Ishikawa (cell line): ENCODE measurements at regions not wholly inside any gene's neighbourhood (a gene's known extent, or its start where the extent isn't known, plus 50 kb on each side); places are given as distances from the start of the nearest gene placed in this dataset.

Experiments used
- CEBPB ChIP-seq: IDR thresholded peaks from 2 replicates; pipeline ENCODE4 v1.6.1; 2012
- CREB1 ChIP-seq: IDR thresholded peaks from 2 replicates; pipeline ENCODE4 v1.6.1; 2012; ENCODE audit warnings: low read depth
- EGR1 ChIP-seq: IDR thresholded peaks from 2 replicates; pipeline ENCODE4 v1.6.1; 2012
- EP300 ChIP-seq: IDR thresholded peaks from 2 replicates; pipeline ENCODE4 v1.6.1; 2012; ENCODE audit warnings: borderline replicate concordance
- FOXM1 ChIP-seq: IDR thresholded peaks from 2 replicates; pipeline ENCODE4 v1.6.1; 2012; ENCODE audit warnings: low read depth, borderline replicate concordance
- MAX ChIP-seq: IDR thresholded peaks from 2 replicates; pipeline ENCODE4 v1.6.1; 2012
- NFIC ChIP-seq: IDR thresholded peaks from 2 replicates; pipeline ENCODE4 v1.6.1; 2012
- RAD21 ChIP-seq: IDR thresholded peaks from 2 replicates; pipeline ENCODE4 v1.6.1; 2012; ENCODE audit warnings: low read depth
- REST ChIP-seq: IDR thresholded peaks from 2 replicates; pipeline ENCODE4 v1.6.1; 2012; ENCODE audit warnings: low read depth, mild to moderate bottlenecking
- TAF1 ChIP-seq: IDR thresholded peaks from 2 replicates; pipeline ENCODE4 v1.6.1; 2012; ENCODE audit warnings: low read depth, mild to moderate bottlenecking
- TCF12 ChIP-seq: IDR thresholded peaks from 2 replicates; pipeline ENCODE4 v1.6.1; 2012; ENCODE audit warnings: low read depth
- TEAD4 ChIP-seq: IDR thresholded peaks from 2 replicates; pipeline ENCODE4 v1.6.1; 2012
- USF1 ChIP-seq: IDR thresholded peaks from 2 replicates; pipeline ENCODE4 v1.6.1; 2012
- YY1 ChIP-seq: IDR thresholded peaks from 2 replicates; pipeline ENCODE4 v1.6.1; 2012; ENCODE audit warnings: low read depth
- ZBTB7A ChIP-seq: IDR thresholded peaks from 2 replicates; pipeline ENCODE4 v1.6.1; 2012; ENCODE audit warnings: low read depth

- TF ChIP-seq RAD21 (no peak), CEBPB (no peak), TAF1 (no peak), TCF12 (no peak), TEAD4 (no peak)
Measured at GRCh38 chr2:41686156-41686555, 361.7 kb upstream of the PKDCC start.

- TF ChIP-seq NFIC (no peak), REST (no peak), YY1 (no peak), CREB1 (no peak), TEAD4 (no peak), EGR1 (no peak), CEBPB (no peak), USF1 (no peak), TAF1 (no peak), FOXM1 (no peak), RAD21 (no peak), TCF12 (no peak), EP300 (no peak), MAX (no peak), ZBTB7A (no peak)
Measured at GRCh38 chr2:41691561-41691960, 356.3 kb upstream of the PKDCC start.

- TF ChIP-seq FOXM1 (no peak), CREB1 (no peak), EGR1 (no peak), USF1 (no peak), REST (no peak), NFIC (no peak), MAX (no peak), TCF12 (no peak), RAD21 (no peak), TEAD4 (no peak), ZBTB7A (no peak), YY1 (no peak), TAF1 (no peak), CEBPB (no peak), EP300 (no peak)
Measured at GRCh38 chr2:41694536-41695049, 353.2 kb upstream of the PKDCC start.

GRCh38 chr2:41695198-41696113 lies 352.4 kb upstream of the PKDCC start:
- TF ChIP-seq ZBTB7A (no peak), FOXM1 (no peak), CEBPB (no peak), TAF1 (no peak), EP300 (no peak), MAX (no peak), CREB1 (no peak), REST (no peak), RAD21 (no peak), EGR1 (no peak), TCF12 (no peak), TEAD4 (no peak), NFIC (no peak), YY1 (no peak), USF1 (no peak)
